Activated CD8-positive, alpha-beta memory T cell treated with anti-CD3 and anti-CD28 coated beads for 48 hours (primary cell): ENCODE measurements at regions not wholly inside any gene's neighbourhood (a gene's known extent, or its start where the extent isn't known, plus 50 kb on each side); places are given as distances from the start of the nearest gene placed in this dataset.

Source experiments
- DNase-seq, 3 experiments: peaks; one replicate each; pipeline ENCODE4 v3.0.0-alpha.2; 2020; ENCODE audit warnings: low read depth in 2 of 3, low spot score in 2 of 3

- no peak for DNase-seq
Measured at GRCh38 chr12:132408626-132409494, 79.5 kb upstream of the GALNT9 start.

DNA sequence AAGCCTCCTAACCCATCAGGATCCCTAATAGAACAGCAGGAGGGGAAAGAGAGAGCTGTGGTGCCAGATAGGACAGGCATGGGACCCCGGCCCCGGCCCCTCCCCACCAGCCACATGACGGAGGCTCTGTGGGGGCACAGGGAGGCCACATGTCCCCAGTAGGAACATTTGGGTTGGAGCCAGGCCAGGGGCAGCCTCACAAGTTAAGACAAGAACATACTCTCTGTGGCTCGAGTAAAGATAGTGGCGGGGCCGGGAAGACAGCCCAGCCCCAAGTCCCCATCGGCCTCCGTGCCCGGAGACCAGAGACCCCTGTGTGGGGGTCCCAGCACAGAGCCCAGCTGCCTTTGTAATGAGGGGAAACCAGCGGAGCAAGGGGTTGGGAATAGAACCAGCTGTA lies 78.6 kb upstream of the GALNT9 start:
- DNase-seq: no peak

DNA sequence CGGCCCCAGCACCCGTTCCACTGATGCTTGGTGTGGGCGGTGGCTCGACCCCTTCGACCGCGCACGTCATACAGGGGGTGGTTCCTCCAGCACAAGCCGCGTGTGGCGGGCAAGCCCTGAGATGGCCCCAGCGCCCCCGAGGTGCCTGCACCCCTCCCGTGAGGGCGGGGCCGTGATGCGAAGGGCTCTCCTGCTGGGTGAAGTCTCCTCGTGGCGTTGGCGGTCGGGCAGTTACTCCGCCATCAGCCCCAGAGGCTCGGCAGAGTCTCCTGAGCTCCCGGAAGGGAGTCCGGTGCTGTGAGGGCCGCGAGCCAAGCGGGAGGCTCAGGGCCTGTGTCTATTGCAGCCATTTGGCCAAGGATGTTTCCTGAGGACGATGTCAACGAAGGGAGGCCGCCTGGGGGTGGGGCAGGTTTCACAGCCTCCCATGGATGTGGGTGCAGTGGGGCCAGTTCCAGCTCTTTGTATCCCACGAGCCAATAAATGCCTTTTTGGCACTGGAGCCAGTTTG lies 78.1 kb upstream of the GALNT9 start:
- no peak for DNase-seq

GRCh38 chr12:132406493-132407450 lies 77.4 kb upstream of the GALNT9 start:
- no peak for DNase-seq

DNA sequence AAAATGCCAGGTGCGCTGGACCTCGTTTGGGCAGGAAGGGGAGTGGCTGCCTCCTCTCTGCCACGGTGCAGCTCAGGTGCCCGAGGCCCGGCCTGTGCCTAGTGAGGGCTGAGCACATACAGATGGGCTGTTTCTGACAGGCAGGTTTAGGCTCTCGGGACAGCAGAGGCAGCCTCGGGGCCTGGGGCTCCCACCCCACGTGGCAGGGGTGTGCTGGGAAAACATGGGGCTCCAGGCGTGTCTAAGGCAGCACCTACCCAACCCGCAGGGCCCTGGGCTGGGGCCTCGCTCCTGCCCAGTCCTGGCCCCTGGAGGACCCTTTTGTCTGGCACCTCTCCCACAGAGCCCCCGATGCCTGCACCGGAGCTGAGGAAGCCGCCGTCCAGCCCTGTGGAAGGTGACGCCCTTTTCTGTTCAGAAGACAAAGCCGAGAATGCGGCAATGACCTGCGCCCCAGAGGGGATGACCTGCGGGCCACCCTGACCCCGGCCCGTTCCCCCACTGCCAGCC lies 76.4 kb upstream of the GALNT9 start:
- no peak for DNase-seq

DNA sequence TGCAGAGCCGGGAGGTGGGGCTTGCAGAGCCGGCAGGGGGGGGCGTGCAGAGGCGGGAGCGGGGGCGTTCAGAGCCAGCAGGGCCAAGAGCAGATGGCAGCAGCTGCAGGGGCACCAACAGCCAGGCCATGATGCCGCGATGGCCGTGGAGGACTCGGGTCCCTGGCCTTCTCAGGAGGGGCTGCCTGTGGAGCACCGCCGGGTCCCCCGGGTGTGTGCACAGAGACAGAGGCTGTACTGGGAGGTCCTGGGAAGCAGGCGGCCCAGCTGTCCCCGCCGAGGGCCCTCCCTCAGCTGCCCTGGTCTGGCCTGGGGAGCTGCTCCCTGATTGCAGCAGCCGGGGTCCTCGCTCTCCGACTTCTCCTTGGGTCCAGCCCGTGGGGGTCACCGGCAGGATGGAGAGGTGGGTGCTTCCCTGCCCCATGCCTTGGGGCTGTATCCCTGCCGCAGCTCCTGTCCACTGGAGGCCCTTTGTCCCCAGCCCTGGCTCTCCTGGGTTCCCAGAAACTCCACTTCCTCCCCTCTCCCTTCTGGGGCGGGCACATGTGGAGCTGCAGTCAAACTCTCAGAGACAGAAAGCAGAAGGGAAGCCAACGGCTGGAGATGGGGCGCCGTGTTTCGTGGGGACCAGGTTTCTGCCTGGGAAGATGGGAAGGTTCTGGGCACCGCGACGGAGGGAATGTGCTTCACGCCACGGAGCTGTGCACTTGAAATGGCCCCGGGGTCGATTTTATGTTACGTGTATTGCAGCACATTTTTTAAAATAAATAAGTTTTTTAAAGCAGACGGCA lies 75.8 kb upstream of the GALNT9 start:
- DNase-seq: no peak

DNA sequence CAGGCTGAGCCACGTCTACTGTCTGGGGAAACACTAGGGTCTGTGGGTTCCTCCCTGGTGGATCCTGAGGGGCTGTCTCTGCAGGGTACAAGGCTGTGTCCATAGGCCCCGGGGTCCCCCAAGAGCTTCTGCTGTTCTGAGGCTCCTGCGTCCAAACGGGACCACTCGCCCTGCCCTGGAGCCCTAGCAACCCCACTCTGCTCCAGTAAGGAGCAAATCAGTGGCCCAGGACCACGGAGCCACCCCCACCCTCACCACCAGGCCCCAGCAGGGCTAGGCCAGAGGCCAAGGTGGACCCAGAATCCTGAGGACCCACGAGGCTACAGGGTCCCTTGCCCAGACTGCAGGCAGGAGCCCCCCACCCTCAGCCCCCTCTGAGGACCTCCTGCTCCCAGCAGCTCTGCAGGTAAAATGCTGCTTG lies 75.1 kb upstream of the GALNT9 start:
- no peak for DNase-seq

DNA sequence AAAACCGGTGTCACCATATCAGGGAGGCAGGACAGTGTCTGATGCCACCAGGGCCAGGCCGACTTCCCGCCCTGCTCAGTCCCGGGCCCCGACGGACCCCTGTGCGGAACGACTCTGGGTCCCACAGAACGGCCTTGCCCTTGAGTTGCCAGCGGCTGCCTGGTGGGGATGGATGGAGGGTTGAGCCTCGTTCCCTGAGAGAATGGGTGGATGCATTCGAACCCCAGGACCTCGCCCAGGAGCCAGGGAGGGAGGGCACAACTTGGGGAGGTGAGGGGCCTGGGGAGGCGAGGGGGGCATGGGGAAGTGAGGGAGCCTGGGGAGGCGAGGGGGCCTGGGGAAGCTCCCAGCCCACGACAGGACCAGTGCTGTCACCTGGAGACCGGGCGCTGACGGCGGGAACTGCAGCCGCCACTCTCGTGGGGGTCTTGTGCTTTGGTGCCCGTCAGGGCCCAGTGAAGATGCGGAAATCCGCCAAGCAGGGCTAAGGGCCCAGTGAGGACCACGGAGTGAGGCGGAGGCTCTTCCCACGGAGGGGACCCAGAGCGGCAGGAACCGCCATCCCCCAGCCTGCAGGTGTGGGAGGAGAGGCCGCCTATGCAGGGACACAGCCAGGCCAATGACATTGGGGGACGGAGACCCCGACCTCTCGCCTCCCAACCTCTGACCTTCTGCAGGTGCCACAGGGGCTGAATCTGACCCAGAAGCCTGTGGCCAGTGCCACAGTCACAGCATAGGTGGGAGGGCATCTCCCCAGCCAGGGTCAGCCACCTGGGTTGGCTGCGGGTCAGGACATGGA lies 74.4 kb upstream of the GALNT9 start:
- DNase-seq: no peak

DNA sequence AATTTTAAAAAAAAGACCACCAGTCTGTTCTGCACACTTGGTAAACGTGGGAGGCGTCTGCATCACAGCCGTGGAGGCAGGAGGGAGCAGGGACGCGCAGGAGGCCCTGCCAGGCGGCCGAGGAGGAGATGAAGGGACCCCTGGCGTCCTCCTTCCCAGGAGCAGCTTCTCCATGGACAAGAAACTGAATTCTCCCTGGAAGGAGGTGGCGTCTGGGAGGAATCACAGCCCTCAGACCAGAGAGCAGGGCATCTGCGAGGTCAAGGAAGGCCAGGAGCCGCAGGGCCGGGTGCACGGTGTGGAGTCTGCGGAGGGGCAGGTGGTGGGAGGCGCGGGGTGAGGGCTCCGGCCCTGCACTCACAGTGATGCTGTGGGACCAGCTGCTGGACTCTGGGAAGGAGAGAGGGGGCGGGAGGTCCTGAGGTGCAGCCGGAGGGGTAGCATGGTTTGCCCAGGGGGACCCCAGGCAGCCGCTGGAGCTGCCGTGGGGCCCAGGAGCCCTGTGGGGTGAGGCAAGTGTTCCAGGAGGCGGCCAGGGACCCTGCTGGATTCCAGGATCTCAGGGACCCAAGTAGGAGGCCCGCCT lies 73.5 kb upstream of the GALNT9 start:
- no peak for DNase-seq

DNA sequence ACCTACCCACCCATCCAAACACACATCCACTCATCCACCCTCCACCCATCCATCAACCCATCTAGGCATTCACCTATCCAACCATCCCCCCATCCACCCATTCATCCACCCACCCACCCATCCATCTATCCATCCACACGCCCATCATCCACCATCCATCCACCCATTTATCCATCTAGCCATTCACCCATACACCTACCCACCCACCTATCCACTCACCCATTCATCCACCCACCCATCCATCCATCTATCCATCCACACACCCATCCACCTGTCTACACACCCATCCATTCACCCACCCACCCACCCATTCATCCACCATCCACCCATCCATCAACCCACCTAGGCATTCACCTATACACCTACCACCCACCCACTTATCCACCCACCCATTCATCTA lies 72.6 kb upstream of the GALNT9 start:
- no peak for DNase-seq

GRCh38 chr12:132400011-132400641 lies 70.7 kb upstream of the GALNT9 start:
- DNase-seq: no peak

DNA sequence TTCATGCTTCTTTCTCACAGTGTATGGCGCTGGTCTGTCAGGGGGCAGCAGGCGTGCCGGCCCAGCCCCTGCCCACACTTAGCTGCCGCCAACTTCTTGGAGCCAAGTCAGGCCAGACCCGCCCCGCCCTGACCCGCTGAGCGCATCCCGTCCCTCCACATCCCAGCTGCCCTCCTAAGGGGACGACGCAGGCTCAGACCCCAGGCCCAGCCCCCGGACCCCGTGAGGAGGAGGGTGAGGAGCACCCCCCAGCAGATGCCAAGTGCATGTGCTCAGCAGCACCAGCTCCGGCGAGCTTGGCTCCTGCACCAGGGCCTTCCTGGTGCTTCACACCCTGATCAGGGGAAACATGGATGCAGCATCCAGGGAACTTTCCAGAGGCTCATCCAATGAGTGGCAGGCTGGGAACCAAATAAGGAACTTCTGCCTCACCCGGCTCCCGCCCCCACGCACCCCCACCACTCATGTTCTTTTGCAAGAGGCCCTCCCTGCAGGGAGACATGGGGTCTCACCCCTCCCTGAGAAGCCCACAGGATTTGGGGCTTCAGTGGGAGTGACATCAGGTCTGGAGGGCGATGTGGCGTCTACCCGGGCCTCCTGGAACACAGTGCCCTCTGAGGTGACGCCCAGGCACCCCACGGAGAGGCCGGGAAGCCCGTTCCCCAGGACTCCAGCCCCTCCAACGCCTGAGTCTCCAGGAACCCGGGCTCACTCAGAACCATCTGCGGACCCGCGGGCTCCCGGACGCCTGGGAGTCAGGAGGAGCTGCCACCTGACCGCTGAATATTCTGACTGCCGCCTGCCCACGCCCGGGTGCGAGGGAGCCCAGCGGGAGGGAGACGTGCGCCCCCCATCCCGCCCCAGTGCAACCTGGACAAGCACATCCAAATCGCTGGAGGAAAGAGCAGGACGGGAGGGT lies 70.0 kb upstream of the GALNT9 start:
- DNase-seq: no peak

- DNase-seq: no peak
Measured at GRCh38 chr12:132398386-132398991, 69.1 kb upstream of the GALNT9 start.

DNA sequence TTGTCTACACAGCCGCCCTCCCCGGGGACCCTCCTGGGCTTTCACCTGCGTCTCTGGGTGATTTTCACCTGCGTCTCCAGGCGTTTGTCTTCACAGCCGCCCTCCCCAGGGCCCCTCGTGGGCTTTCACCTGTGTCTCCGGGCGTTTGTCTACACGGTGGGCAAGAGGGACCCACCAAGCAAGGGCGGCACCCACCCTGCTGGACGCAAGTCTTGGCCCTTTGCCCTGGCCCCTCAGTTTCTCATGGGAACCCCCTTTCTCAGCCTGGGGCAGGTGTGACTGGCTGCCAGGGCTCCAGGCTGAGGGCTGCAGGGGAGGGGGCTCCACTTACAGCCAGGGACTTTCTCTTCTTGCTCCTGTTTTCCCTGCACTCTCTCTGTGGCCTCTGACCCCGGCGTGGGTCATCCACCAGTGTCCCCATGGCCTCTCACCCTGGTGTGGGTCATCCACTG lies 68.6 kb upstream of the GALNT9 start:
- no peak for DNase-seq

DNA sequence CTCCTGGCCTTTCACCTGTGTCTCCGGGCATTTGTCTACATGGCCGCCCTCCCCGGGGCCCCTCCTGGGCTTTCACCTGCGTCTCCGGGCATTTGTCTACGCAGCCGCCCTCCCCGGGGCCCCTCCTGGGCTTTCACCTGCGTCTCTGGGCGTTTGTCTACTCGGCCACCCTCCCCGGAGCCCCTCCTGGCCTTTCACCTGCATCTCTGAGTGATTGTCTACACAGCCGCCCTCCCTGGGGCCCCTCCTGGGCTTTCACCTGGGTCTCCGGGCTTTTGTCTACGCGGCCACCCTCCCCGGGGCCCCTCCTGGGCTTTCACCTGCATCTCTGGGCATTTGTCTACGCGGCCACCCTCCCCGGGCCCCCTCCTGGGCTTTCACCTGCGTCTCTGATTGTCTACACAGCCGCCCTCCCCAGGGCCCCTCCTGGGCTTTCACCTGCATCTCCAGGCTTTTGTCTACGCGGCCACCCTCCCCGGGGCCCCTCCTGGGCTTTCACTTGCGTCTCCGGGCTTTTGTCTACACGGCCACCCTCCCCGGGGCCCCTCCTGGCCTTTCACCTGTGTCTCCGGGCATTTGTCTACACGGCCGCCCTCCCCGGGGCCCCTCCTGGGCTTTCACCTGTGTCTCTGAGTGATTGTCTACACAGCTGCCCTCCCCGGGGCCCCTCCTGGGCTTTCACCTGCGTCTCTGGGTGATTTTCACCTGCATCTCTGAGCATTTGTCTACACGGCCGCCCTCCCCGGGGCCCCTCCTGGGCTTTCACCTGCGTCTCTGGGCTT lies 68.0 kb upstream of the GALNT9 start:
- DNase-seq: no peak

- DNase-seq: no peak
Measured at GRCh38 chr12:132396657-132397056, 67.3 kb upstream of the GALNT9 start.

GRCh38 chr12:132395908-132396305 lies 66.5 kb upstream of the GALNT9 start:
- no peak for DNase-seq
